GM19238 (cell line): ENCODE measurements at regions not wholly inside any gene's neighbourhood (a gene's known extent, or its start where the extent isn't known, plus 50 kb on each side); places are given as distances from the start of the nearest gene placed in this dataset.

Experiments used
- DNase-seq: peaks from one replicate; pipeline ENCODE4 v3.0.0; 2011; ENCODE audit warnings: low spot score; ENCODE audit not compliant: insufficient read length

DNA sequence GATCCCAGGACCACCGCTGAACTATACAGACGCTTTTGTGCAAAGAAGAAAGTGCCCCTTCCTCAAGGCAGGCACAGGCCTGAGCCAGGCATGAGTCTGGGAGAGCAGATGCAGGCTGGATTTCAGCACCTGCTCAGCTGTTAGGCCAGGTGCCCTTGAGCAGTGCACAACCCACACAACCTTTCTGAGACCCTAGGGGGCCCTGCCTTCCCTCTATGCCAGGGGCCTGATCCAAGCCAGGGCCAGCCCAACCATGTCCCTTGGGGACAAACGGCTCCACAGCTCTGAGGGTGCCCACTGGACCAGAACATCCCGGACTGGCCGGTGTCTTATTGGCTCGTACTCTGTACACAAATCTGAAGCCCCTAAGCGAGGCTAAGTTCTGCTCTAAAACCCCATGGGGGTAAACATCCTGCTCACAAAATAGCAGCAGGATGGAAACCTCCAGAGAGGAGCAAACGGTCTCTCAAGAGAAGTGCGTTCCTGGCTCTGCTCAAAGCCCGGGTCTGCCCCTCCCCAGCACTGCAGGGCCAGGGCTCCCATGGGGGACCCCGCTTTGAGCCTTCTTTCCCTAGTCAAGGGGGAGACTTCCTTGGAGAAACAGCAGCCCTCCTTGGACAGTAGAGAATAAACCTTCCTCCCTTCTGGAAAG is 275.1 kb downstream of the NPHP4 start:
- no peak for DNase-seq

DNA sequence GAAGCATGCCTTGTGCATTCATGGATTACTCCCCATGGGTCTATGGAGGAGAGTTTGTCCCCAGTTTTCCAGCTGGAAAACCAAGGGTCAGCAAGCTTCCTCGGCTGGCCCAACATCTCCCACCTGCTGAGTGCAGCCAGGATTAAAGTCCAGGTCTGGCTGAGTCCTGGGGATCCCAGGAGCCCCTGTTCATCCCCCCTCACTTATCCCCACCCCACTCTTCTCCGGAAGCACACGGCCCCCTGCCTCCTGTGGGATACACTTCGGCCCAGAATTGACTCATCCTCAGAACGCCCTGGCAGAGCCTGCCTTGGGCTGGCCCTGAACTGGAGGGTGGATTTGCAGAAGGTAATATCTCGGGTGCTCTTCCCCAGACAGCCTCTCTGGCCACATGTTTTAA is 276.1 kb downstream of the NPHP4 start:
- no peak for DNase-seq

GRCh38 chr1:5713101-5714010 is 278.9 kb downstream of the NPHP4 start:
- DNase-seq, result no peak

DNA sequence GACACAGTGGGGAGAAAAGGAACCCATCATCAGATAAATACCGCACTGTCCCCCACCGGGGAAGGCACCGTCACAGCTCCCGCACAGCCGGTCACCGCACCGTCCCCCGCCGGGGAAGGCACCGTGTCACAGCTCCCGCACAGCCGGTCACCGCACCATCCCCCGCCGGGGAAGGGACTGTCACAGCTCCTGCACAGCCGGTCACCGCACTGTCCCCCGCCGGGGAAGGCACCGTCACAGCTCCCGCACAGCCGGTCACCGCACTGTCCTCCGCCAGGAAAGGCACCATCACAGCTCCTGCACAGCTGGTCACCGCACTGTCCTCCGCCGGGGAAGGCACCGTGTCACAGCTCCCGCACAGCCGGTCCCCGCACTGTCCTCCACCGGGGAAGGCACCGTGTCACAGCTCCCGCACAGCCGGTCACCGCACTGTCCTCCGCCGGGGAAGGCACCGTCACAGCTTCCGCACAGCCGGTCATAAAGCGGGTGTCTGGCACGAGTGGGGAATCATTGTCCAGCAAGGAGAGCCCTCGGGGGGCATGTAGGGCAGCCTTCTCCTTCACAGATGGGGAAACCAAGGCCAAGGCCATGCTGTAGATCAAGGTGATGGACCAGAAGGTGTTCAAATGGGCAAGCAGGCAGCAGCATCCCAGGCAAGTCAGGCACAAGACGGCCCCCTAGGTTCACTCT is 280.1 kb downstream of the NPHP4 start:
- DNase-seq, result no peak

GRCh38 chr1:5711079-5711478 is 281.1 kb downstream of the NPHP4 start:
- no peak for DNase-seq

DNA sequence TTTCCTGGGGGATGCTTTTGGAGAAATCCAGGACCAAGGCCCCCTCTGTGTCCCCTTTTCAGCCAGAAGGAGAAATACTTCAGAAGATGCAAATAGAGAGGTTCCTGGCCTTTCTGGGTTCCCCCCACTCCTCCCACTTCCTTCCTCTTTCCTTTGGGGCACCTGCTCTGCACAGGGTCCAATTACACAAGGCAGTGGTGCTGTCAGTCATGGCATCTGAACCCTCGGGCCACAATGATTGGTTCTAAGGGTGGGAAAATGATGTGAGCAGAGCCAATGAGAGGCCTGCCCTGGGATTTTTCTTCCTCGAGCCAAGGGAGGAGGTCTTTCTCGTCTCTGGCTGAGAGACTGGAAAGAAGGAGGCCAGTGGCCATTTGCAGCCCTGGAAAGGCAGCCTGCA is 282.2 kb downstream of the NPHP4 start:
- no peak for DNase-seq

DNA sequence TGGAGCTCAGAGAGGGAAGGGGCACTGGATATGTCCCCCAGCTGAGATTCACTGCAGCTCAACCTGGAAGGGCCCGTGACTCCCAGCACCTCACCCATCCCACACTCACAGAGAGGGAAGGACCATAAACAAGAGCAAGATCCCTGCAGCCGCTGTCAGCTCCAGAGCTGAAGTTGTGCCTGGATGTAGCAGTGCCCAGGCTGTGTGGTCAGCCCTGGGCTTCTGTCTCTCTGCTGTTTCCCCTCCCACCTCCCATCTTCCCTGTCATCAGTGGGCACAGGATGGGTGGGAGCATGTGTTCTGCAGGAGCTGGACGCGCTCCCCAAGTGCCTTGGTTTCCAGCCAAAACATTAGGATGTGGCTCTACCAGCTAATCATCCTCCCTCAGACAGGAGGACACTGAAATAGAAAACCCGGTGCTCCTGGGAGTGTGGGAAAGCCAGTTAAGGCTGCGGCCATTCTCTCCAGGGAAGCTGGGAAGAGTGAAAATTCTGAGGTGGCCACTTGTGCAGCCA is 282.7 kb downstream of the NPHP4 start:
- DNase-seq, result no peak

- no peak for DNase-seq
These were observed 283.6 kb downstream of the NPHP4 start for GRCh38 chr1:5708346-5709245.

DNA sequence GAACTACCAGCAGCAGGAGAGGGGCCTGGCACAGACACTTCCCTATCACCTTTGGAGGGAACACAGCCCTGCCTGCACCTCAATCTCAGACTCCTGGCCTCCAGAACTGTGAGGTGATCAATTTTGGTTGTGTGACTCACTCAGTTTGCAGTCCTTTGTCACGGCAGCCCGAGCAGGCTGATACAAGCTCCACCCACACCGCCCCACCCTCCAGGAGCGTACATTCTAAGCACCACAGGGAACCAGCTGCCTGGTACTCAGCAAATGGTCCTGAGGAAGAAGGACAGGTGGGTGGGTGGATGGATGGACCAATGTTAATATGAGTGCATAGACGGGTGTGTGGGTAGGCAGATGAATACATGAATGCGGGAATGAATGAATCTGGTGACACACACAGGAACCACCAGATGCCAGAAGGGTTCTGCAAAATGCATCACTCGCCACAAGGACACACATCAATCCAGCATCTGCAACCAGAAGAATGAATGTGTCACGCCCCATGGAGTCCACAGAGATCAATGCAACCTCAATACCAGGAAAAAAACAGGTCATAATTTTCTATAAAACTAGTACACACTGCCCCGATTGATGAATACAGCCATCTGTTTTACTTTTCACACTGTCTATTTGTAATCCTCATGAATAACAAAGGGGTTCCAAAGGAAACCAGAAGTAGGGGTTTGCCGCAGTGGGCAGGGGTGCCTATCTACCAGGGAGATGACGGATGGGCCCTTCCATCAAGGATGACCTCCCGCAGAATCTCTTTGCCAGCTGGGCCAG is 284.5 kb downstream of the NPHP4 start:
- no peak for DNase-seq

DNA sequence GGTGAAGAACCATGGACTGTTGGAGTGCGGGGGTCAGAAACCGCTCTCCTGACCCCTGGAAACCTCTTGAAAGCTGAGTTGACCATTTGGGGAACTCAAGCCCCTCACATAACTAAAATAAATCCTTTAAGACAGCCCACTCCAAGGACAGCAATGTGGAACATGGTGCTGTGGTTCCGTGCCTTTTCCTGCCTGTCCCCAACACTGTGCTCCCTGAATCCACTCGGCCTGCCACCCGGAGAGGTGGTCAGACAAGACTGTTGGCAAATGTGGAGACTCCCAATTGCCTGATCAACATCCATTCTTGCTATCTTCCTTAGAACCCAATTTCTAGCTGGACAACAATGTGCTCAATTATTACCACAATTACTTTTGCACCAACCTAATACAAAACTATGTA is 286.0 kb downstream of the NPHP4 start:
- no peak for DNase-seq

DNA sequence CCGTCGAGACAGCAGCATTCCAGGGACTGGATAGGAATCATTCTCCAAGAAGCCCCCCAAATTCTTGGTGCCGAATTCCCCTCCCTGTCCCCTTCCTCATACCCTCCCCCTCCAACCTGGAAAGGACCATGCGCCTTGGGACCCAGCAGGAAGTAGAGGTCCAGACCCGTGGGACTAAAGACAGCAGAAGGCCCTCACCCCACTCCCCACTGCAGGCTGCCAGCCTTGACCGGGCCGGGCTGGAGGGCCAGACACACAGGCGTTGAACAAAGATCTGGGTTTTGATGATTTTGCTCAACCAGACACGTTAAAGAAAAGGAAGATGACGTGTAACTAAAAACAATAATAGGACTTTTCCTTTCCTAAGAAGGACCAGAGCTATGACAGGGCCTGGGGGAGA is 286.5 kb downstream of the NPHP4 start:
- DNase-seq, result no peak

DNA sequence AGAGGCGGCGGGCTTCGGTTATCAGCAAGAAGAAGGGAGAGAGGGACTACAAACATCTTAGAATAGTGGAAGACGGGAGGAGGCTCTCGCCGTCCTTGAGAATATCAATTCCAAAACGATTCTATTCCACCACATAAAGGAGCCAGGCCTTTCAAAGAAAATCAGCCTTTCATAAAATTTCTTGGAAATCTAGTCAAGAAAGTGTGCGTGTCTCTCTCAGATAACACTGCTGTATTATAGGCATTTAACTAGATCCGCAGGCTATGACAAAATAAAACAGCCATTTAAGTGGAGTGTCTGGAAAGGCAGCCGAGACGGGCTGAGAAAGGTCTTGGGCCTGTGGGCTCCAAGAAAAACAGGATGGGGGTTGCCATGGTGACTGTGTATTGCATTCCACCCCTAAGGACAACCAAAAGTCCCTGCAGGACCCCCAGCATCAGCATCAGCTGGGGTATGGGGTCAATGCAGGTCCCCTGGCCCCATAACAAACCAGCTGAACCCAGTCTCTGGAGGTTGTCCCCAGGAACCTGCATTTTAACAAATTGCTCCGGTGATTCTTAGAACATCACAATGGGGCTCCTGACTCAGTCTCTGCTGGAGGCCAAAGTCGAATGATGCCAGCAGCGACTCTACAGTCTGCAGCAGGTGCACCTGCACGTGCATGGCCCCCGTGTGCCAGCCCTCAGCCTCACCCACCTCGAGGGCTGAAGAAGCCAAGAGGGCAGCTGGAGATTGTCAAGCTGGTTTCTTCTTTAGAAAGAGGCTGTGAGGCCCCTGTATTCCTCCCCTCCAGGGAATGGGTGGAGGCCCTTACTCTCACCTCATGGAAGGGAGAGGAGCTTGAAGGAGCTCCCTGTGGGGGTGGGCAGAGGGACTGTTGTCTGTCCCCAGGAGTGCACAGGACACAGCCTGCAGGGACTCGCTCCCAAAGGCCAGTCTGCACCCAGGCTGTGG is 287.4 kb downstream of the NPHP4 start:
- DNase-seq, result no peak

DNA sequence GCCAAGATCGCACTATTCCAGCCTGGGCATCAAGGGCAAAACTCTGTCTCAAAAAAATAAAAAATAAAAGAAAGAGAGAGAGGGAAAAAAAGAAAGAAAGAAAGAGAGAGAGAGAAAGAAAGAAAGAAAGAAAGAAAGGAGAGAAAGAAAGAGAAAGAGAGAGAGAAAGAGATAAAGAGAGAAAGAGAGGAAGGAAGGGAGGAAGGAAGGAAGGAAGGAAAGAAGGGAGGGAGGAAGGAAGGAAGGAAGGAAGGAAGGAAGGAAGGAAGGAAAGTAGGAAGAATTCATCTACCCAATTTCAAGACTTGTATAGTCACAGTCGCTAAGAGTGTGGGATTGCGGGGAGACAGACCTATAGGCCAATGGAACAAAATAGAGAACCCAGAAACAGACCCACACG is 290.6 kb downstream of the NPHP4 start:
- DNase-seq, result no peak

GRCh38 chr1:5693568-5693967 is 298.7 kb downstream of the NPHP4 start:
- no peak for DNase-seq

- no peak for DNase-seq
These were observed 299.6 kb downstream of the NPHP4 start for GRCh38 chr1:5692664-5693063.

GRCh38 chr1:5691795-5692509 is 300.3 kb downstream of the NPHP4 start:
- no peak for DNase-seq

DNA sequence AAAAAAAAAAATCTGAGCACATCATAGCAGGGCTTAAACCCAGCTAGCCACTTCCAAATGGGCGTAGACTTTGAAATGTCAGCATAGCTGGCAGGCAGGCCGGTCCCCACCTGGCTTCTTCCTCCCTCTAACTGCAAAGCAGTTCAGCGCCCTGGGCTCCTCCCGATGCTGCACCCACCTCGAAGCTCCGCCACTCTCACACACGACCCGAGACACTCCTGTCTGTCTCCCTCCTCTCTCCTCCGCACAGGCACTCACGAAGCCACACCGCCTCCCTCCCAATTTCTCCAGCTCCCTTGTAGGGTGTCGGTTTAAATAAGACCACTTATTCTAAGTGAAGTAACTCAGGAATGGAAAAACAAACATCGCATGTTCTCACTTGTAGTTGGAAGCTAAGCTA is 301.3 kb downstream of the NPHP4 start:
- no peak for DNase-seq

DNA sequence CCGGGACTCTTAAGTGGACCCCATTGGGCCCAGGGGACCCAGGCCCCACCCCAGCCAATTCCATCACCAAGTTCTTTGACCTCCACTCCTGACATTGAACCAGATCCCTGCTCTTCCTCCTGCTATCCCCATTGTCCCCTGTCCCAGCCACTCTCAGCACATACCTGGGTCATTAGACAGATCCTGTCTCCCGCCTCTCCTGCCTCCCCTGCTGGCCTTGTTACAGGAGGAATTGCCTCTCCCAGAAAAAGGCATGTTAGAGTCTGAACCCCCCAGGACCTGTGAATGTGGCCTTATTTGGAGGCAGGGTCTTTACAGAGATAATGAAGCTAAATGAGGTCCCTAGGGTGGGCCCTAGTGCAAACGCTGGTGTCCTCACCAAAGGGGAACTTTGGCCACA is 301.9 kb downstream of the NPHP4 start:
- DNase-seq, result no peak
